ENCODE measurements at regions not wholly inside any gene's neighbourhood (a gene's known extent, or its start where the extent isn't known, plus 50 kb on each side); places are given as distances from the start of the nearest gene placed in this dataset.

DNA sequence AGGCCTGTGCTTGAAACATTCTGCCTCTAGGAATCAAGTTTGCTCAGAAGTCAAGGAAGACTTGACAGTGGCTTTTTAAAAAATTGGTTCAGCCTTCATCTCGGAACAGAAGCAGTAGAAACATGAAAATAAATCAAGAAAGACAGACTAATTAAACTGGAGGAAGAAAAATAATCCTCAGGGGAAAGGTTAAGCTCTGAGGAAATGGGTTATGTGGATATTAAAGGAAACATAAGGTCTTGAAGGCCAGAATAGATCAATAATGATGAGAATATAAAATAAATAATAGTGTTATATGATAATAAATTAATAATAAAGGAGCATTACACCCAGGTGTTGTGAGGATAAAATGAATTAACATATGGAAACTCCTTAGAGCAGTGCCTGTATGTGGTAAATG is 121.7 kb downstream of the GPR63 start:
- TF ChIP-seq, protein P1, sequence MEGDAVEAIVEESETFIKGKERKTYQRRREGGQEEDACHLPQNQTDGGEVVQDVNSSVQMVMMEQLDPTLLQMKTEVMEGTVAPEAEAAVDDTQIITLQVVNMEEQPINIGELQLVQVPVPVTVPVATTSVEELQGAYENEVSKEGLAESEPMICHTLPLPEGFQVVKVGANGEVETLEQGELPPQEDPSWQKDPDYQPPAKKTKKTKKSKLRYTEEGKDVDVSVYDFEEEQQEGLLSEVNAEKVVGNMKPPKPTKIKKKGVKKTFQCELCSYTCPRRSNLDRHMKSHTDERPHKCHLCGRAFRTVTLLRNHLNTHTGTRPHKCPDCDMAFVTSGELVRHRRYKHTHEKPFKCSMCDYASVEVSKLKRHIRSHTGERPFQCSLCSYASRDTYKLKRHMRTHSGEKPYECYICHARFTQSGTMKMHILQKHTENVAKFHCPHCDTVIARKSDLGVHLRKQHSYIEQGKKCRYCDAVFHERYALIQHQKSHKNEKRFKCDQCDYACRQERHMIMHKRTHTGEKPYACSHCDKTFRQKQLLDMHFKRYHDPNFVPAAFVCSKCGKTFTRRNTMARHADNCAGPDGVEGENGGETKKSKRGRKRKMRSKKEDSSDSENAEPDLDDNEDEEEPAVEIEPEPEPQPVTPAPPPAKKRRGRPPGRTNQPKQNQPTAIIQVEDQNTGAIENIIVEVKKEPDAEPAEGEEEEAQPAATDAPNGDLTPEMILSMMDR (IDR thresholded peaks at IDR 0.05), result no peak
- no peak for TF ChIP-seq FOXP1 (CRISPR knock-in tag; IDR thresholded peaks at IDR 0.05; ENCODE audit: borderline replicate concordance)

Data from WTC11 (cell line).